ENCODE measurements at regions not wholly inside any gene's neighbourhood (a gene's known extent, or its start where the extent isn't known, plus 50 kb on each side); places are given as distances from the start of the nearest gene placed in this dataset.

DNA sequence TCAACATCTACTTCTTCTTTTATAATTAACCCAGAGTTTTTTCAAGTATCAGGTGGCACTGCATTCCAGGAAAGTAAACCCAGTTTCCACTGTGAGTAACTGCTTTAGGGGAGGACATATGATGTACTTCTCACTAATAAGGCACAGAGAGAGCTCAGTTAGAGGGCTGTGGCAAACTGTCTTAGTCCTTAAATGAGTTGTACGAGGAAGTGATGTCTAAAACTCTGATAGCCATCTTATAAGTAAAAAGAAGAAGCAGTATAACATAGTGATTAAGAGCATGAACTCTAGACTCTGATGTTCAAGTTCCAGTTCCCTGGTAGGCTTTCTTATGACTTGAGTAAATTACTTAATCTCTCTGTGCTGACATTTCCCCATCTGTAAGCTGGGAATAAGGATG is 58.7 kb upstream of the PTGS2 start:
- ATAC-seq (ENCODE audit: poor library complexity) (no peak), DNase-seq (peak in 2 of 14 experiments; percentile 0 to 4)
- no peak overlapping the region for H3K27ac Mint-ChIP-seq
- ChIA-PET POLR2A (no interaction called here), CTCF (interaction anchor here (1.4 kb wide), 1 partner anchor 20 kb away, joined by 3 read pairs; no protein-coding TSS in a partner anchor)
- H3K9me3 Mint-ChIP-seq: no peaks in the 10 kb centered on the region
- no peak overlapping the region for H3K4me3 ChIP-seq (ENCODE audit: low read length)
- H3K4me3 Mint-ChIP-seq: no peak overlapping the region
- H3K9me3 ChIP-seq (ENCODE audit: control insufficient read depth in 1 of 2, insufficient read depth in 1 of 2, low read length in 2 of 2): no peaks in the 10 kb centered on the region
- H3K4me1 Mint-ChIP-seq (ENCODE audit: low read depth): no peaks in the 10 kb centered on the region
- no peaks in the 10 kb centered on the region for H3K36me3 ChIP-seq (ENCODE audit: insufficient read depth, low read length)
- H3K27me3 Mint-ChIP-seq: no peaks in the 10 kb centered on the region
- H3K36me3 Mint-ChIP-seq (ENCODE audit: low read depth): no peaks in the 10 kb centered on the region
- H3K27ac ChIP-seq (ENCODE audit: low read depth in 1 of 2, low read length in 2 of 2): no peak overlapping the region
- no peaks in the 10 kb centered on the region for H3K27me3 ChIP-seq (ENCODE audit: control insufficient read depth in 1 of 2, insufficient read depth in 2 of 2, low read length in 2 of 2)
- intact Hi-C loops (cut with DNase I, micrococcal nuclease): no loop called here
- TF ChIP-seq, protein P1, sequence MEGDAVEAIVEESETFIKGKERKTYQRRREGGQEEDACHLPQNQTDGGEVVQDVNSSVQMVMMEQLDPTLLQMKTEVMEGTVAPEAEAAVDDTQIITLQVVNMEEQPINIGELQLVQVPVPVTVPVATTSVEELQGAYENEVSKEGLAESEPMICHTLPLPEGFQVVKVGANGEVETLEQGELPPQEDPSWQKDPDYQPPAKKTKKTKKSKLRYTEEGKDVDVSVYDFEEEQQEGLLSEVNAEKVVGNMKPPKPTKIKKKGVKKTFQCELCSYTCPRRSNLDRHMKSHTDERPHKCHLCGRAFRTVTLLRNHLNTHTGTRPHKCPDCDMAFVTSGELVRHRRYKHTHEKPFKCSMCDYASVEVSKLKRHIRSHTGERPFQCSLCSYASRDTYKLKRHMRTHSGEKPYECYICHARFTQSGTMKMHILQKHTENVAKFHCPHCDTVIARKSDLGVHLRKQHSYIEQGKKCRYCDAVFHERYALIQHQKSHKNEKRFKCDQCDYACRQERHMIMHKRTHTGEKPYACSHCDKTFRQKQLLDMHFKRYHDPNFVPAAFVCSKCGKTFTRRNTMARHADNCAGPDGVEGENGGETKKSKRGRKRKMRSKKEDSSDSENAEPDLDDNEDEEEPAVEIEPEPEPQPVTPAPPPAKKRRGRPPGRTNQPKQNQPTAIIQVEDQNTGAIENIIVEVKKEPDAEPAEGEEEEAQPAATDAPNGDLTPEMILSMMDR (IDR thresholded peaks at IDR 0.05): no peak
- no peaks in the 10 kb centered on the region for H3K4me1 ChIP-seq (ENCODE audit: insufficient read depth, low read length)

DNA sequence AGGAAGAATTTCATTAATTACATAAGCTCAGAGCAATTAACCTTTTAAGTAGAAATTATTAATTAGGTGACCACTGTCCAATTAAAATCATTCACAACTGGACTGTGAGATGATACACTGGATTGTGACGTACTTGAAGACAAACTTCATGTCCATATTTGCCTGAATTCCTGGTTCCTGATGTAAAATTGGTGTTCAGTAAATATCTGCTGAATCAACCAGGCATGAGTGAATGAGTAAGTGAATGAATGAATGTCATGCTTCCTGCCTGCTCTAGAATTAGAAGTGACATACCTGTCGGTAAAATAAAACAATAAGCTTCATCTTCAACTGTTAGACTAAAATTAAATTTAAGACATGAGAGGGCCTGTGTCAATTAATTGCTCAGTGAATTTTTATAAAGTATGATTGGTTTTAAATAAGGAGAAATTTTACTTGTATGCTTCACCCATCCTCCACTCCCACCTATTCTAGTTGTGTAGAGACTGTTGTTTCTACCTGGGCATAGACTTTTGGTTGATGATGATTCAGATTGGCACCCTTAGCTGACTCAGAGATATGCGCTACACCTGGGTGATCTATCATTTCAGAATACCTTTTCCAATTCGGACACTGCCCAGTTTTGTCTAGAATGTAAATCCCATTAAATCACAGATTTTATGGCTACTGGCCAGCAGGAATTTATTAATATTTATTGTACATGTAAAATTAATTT is 56.9 kb upstream of the PTGS2 start:
- TF ChIP-seq, protein P1 (IDR thresholded peaks at IDR 0.05): no peak
- no peak overlapping the region for H3K27ac Mint-ChIP-seq
- ChIA-PET CTCF (no interaction called here), POLR2A (no interaction called here)
- H3K4me3 Mint-ChIP-seq: no peak overlapping the region
- intact Hi-C loops (cut with DNase I, micrococcal nuclease): no loop called here
- H3K4me1 Mint-ChIP-seq (ENCODE audit: low read depth): no peaks in the 10 kb centered on the region
- Histone ChIP-seq H3K27me3 (ENCODE audit: control insufficient read depth in 1 of 2, insufficient read depth in 2 of 2, low read length in 2 of 2) (no peaks in the 10 kb centered on the region), H3K9me3 (ENCODE audit: control insufficient read depth in 1 of 2, insufficient read depth in 1 of 2, low read length in 2 of 2) (no peaks in the 10 kb centered on the region), H3K27ac (ENCODE audit: low read depth in 1 of 2, low read length in 2 of 2) (no peak overlapping the region), H3K36me3 (ENCODE audit: insufficient read depth, low read length) (no peaks in the 10 kb centered on the region), H3K4me3 (ENCODE audit: low read length) (no peak overlapping the region), H3K4me1 (ENCODE audit: insufficient read depth, low read length) (no peaks in the 10 kb centered on the region)
- no peaks in the 10 kb centered on the region for H3K9me3 Mint-ChIP-seq
- ATAC-seq (ENCODE audit: poor library complexity) (no peak), DNase-seq (no peak)
- no peaks in the 10 kb centered on the region for H3K36me3 Mint-ChIP-seq (ENCODE audit: low read depth)
- H3K27me3 Mint-ChIP-seq: no peaks in the 10 kb centered on the region

DNA sequence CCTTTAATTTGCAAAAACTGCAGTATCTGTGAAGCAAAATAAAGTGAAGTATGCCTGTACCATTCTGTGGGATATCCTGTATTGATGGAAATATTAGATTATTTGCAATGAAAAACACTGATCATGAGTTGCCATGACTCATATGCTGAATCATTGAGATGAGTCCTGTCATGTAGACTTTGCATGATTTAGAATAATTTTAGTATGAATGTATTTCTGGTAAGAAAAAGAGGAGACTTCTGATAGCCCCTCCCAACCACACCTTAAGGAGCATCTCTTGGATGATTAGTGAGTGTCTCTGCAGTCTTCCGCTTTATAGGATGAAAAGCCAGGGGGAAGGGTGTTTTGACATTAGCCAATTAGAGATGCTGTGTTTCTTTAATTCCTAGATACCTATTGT is 55.2 kb upstream of the PTGS2 start:
- CTCF ChIA-PET: no interaction called here
- Mint-ChIP-seq H3K4me3 (no peak overlapping the region), H3K9me3 (no peaks in the 10 kb centered on the region), H3K27ac (no peak overlapping the region), H3K4me1 (ENCODE audit: low read depth) (no peaks in the 10 kb centered on the region), H3K36me3 (ENCODE audit: low read depth) (no peaks in the 10 kb centered on the region), H3K27me3 (no peaks in the 10 kb centered on the region)
- H3K27ac ChIP-seq (ENCODE audit: low read depth in 1 of 2, low read length in 2 of 2): no peak overlapping the region
- H3K4me3 ChIP-seq (ENCODE audit: low read length): no peak overlapping the region
- ATAC-seq (ENCODE audit: poor library complexity): no peak
- TF ChIP-seq, protein P1 (IDR thresholded peaks at IDR 0.05): no peak
- H3K36me3 ChIP-seq (ENCODE audit: insufficient read depth, low read length): no peaks in the 10 kb centered on the region
- no peak for DNase-seq
- POLR2A ChIA-PET: no interaction called here
- H3K27me3 ChIP-seq (ENCODE audit: control insufficient read depth in 1 of 2, insufficient read depth in 2 of 2, low read length in 2 of 2): no peaks in the 10 kb centered on the region
- H3K4me1 ChIP-seq (ENCODE audit: insufficient read depth, low read length): no peaks in the 10 kb centered on the region
- H3K9me3 ChIP-seq (ENCODE audit: control insufficient read depth in 1 of 2, insufficient read depth in 1 of 2, low read length in 2 of 2): peaks cover 0 to 3% of the 10 kb centered on the region in 2 experiments
- intact Hi-C loops (cut with DNase I, micrococcal nuclease): no loop called here

Measured in CD4-positive, alpha-beta T cell (primary cell).